ENCODE measurements at regions not wholly inside any gene's neighbourhood (a gene's known extent, or its start where the extent isn't known, plus 50 kb on each side); places are given as distances from the start of the nearest gene placed in this dataset.

GRCh38 chr1:172959571-172959970 is 91.2 kb downstream of the TNFSF18 start:
- H3K27me3 ChIP-seq (ENCODE audit: control insufficient read depth in 2 of 2, insufficient read depth in 1 of 2, low read length in 1 of 2): no peaks in the 10 kb centered on the region
- no peaks in the 10 kb centered on the region for H3K4me1 ChIP-seq (ENCODE audit: control insufficient read depth in 2 of 2, insufficient read depth in 2 of 2, low read length in 2 of 2)
- no peaks in the 10 kb centered on the region for H3K9me3 ChIP-seq (ENCODE audit: control insufficient read depth in 2 of 2, insufficient read depth in 1 of 2, low read length in 1 of 2)
- H3K36me3 ChIP-seq (ENCODE audit: control insufficient read depth in 2 of 2, insufficient read depth in 2 of 2, low read length in 1 of 2): no peaks in the 10 kb centered on the region
- 97% methylated on average over 2 of the region's 2 CpGs for WGBS
- no peak overlapping the region for H3K27ac ChIP-seq (ENCODE audit: low read depth in 1 of 2, low read length in 1 of 2)
- DNase-seq (ENCODE audit: low read depth in 6 of 9, low spot score in 9 of 9): no peak
- no peak overlapping the region for H3K4me3 ChIP-seq (ENCODE audit: low read length in 2 of 2)

- DNase-seq (ENCODE audit: low read depth in 6 of 9, low spot score in 9 of 9): no peak
- Histone ChIP-seq H3K27ac (ENCODE audit: low read depth in 1 of 2, low read length in 1 of 2) (no peak overlapping the region), H3K9me3 (ENCODE audit: control insufficient read depth in 2 of 2, insufficient read depth in 1 of 2, low read length in 1 of 2) (no peaks in the 10 kb centered on the region), H3K4me3 (ENCODE audit: low read length in 2 of 2) (no peak overlapping the region), H3K27me3 (ENCODE audit: control insufficient read depth in 2 of 2, insufficient read depth in 1 of 2, low read length in 1 of 2) (no peaks in the 10 kb centered on the region), H3K36me3 (ENCODE audit: control insufficient read depth in 2 of 2, insufficient read depth in 2 of 2, low read length in 1 of 2) (no peaks in the 10 kb centered on the region), H3K4me1 (ENCODE audit: control insufficient read depth in 2 of 2, insufficient read depth in 2 of 2, low read length in 2 of 2) (no peaks in the 10 kb centered on the region)
- over 99% methylated on average over 3 of the region's 3 CpGs for WGBS
Observed at GRCh38 chr1:172960019-172960418, 90.7 kb downstream of the TNFSF18 start.

GRCh38 chr1:172960454-172961208 is 90.1 kb downstream of the TNFSF18 start:
- no peaks in the 10 kb centered on the region for H3K36me3 ChIP-seq (ENCODE audit: control insufficient read depth in 2 of 2, insufficient read depth in 2 of 2, low read length in 1 of 2)
- WGBS: 90% methylated on average over 5 of the region's 5 CpGs
- no peaks in the 10 kb centered on the region for H3K9me3 ChIP-seq (ENCODE audit: control insufficient read depth in 2 of 2, insufficient read depth in 1 of 2, low read length in 1 of 2)
- no peak overlapping the region for H3K4me3 ChIP-seq (ENCODE audit: low read length in 2 of 2)
- H3K27me3 ChIP-seq (ENCODE audit: control insufficient read depth in 2 of 2, insufficient read depth in 1 of 2, low read length in 1 of 2): no peaks in the 10 kb centered on the region
- H3K27ac ChIP-seq (ENCODE audit: low read depth in 1 of 2, low read length in 1 of 2): no peak overlapping the region
- H3K4me1 ChIP-seq (ENCODE audit: control insufficient read depth in 2 of 2, insufficient read depth in 2 of 2, low read length in 2 of 2): no peaks in the 10 kb centered on the region
- DNase-seq (ENCODE audit: low read depth in 6 of 9, low spot score in 9 of 9): no peak

GRCh38 chr1:172964864-172965263 is 85.9 kb downstream of the TNFSF18 start:
- H3K27me3 ChIP-seq (ENCODE audit: control insufficient read depth in 2 of 2, insufficient read depth in 1 of 2, low read length in 1 of 2): no peaks in the 10 kb centered on the region
- DNase-seq (ENCODE audit: low read depth in 6 of 9, low spot score in 9 of 9): no peak
- H3K4me1 ChIP-seq (ENCODE audit: control insufficient read depth in 2 of 2, insufficient read depth in 2 of 2, low read length in 2 of 2): no peaks in the 10 kb centered on the region
- H3K27ac ChIP-seq (ENCODE audit: low read depth in 1 of 2, low read length in 1 of 2): no peak overlapping the region
- WGBS: 98% methylated on average over 1 of the region's 1 CpG
- no peaks in the 10 kb centered on the region for H3K36me3 ChIP-seq (ENCODE audit: control insufficient read depth in 2 of 2, insufficient read depth in 2 of 2, low read length in 1 of 2)
- H3K4me3 ChIP-seq (ENCODE audit: low read length in 2 of 2): no peak overlapping the region
- H3K9me3 ChIP-seq (ENCODE audit: control insufficient read depth in 2 of 2, insufficient read depth in 1 of 2, low read length in 1 of 2): no peaks in the 10 kb centered on the region

GRCh38 chr1:172966844-172967540 is 83.7 kb downstream of the TNFSF18 start:
- H3K27ac ChIP-seq (ENCODE audit: low read depth in 1 of 2, low read length in 1 of 2): no peak overlapping the region
- no peak for DNase-seq (ENCODE audit: low read depth in 6 of 9, low spot score in 9 of 9)

GRCh38 chr1:172967936-172968335 is 82.8 kb downstream of the TNFSF18 start:
- DNase-seq (ENCODE audit: low read depth in 6 of 9, low spot score in 9 of 9): no peak
- Histone ChIP-seq H3K4me1 (ENCODE audit: control insufficient read depth in 2 of 2, insufficient read depth in 2 of 2, low read length in 2 of 2) (no peaks in the 10 kb centered on the region), H3K27ac (ENCODE audit: low read depth in 1 of 2, low read length in 1 of 2) (no peak overlapping the region), H3K36me3 (ENCODE audit: control insufficient read depth in 2 of 2, insufficient read depth in 2 of 2, low read length in 1 of 2) (no peaks in the 10 kb centered on the region), H3K9me3 (ENCODE audit: control insufficient read depth in 2 of 2, insufficient read depth in 1 of 2, low read length in 1 of 2) (no peaks in the 10 kb centered on the region), H3K4me3 (ENCODE audit: low read length in 2 of 2) (no peak overlapping the region), H3K27me3 (ENCODE audit: control insufficient read depth in 2 of 2, insufficient read depth in 1 of 2, low read length in 1 of 2) (no peaks in the 10 kb centered on the region)

More at GRCh38 chr1:172966844-172967540, 83.7 kb downstream of the TNFSF18 start:
- Histone ChIP-seq H3K9me3 (ENCODE audit: control insufficient read depth in 2 of 2, insufficient read depth in 1 of 2, low read length in 1 of 2) (no peaks in the 10 kb centered on the region), H3K36me3 (ENCODE audit: control insufficient read depth in 2 of 2, insufficient read depth in 2 of 2, low read length in 1 of 2) (no peaks in the 10 kb centered on the region), H3K4me3 (ENCODE audit: low read length in 2 of 2) (no peak overlapping the region), H3K27me3 (ENCODE audit: control insufficient read depth in 2 of 2, insufficient read depth in 1 of 2, low read length in 1 of 2) (no peaks in the 10 kb centered on the region), H3K4me1 (ENCODE audit: control insufficient read depth in 2 of 2, insufficient read depth in 2 of 2, low read length in 2 of 2) (no peaks in the 10 kb centered on the region)

GRCh38 chr1:172969611-172970010 is 81.1 kb downstream of the TNFSF18 start:
- H3K36me3 ChIP-seq (ENCODE audit: control insufficient read depth in 2 of 2, insufficient read depth in 2 of 2, low read length in 1 of 2): no peaks in the 10 kb centered on the region
- no peak overlapping the region for H3K4me3 ChIP-seq (ENCODE audit: low read length in 2 of 2)
- no peaks in the 10 kb centered on the region for H3K9me3 ChIP-seq (ENCODE audit: control insufficient read depth in 2 of 2, insufficient read depth in 1 of 2, low read length in 1 of 2)
- H3K27me3 ChIP-seq (ENCODE audit: control insufficient read depth in 2 of 2, insufficient read depth in 1 of 2, low read length in 1 of 2): no peaks in the 10 kb centered on the region
- no peak for DNase-seq (ENCODE audit: low read depth in 6 of 9, low spot score in 9 of 9)
- no peaks in the 10 kb centered on the region for H3K4me1 ChIP-seq (ENCODE audit: control insufficient read depth in 2 of 2, insufficient read depth in 2 of 2, low read length in 2 of 2)
- no peak overlapping the region for H3K27ac ChIP-seq (ENCODE audit: low read depth in 1 of 2, low read length in 1 of 2)

- no peaks in the 10 kb centered on the region for H3K9me3 ChIP-seq (ENCODE audit: control insufficient read depth in 2 of 2, insufficient read depth in 1 of 2, low read length in 1 of 2)
- no peak overlapping the region for H3K27ac ChIP-seq (ENCODE audit: low read depth in 1 of 2, low read length in 1 of 2)
- WGBS: 100% methylated on average over 1 of the region's 1 CpG
- H3K36me3 ChIP-seq (ENCODE audit: control insufficient read depth in 2 of 2, insufficient read depth in 2 of 2, low read length in 1 of 2): no peaks in the 10 kb centered on the region
- no peaks in the 10 kb centered on the region for H3K4me1 ChIP-seq (ENCODE audit: control insufficient read depth in 2 of 2, insufficient read depth in 2 of 2, low read length in 2 of 2)
- no peaks in the 10 kb centered on the region for H3K27me3 ChIP-seq (ENCODE audit: control insufficient read depth in 2 of 2, insufficient read depth in 1 of 2, low read length in 1 of 2)
- no peak for DNase-seq (ENCODE audit: low read depth in 6 of 9, low spot score in 9 of 9)
- no peak overlapping the region for H3K4me3 ChIP-seq (ENCODE audit: low read length in 2 of 2)
Observed at GRCh38 chr1:172970186-172970585, 80.6 kb downstream of the TNFSF18 start.

GRCh38 chr1:172971241-172971640 is 79.5 kb downstream of the TNFSF18 start:
- Histone ChIP-seq H3K36me3 (ENCODE audit: control insufficient read depth in 2 of 2, insufficient read depth in 2 of 2, low read length in 1 of 2) (no peaks in the 10 kb centered on the region), H3K27ac (ENCODE audit: low read depth in 1 of 2, low read length in 1 of 2) (no peak overlapping the region), H3K4me1 (ENCODE audit: control insufficient read depth in 2 of 2, insufficient read depth in 2 of 2, low read length in 2 of 2) (no peaks in the 10 kb centered on the region), H3K27me3 (ENCODE audit: control insufficient read depth in 2 of 2, insufficient read depth in 1 of 2, low read length in 1 of 2) (no peaks in the 10 kb centered on the region), H3K4me3 (ENCODE audit: low read length in 2 of 2) (no peak overlapping the region), H3K9me3 (ENCODE audit: control insufficient read depth in 2 of 2, insufficient read depth in 1 of 2, low read length in 1 of 2) (no peaks in the 10 kb centered on the region)
- WGBS: 79% methylated on average over 4 of the region's 4 CpGs
- DNase-seq (ENCODE audit: low read depth in 6 of 9, low spot score in 9 of 9): peak in 1 of 9 donors; percentile 16
